ENCODE measurements at regions not wholly inside any gene's neighbourhood (a gene's known extent, or its start where the extent isn't known, plus 50 kb on each side); places are given as distances from the start of the nearest gene placed in this dataset.

DNA sequence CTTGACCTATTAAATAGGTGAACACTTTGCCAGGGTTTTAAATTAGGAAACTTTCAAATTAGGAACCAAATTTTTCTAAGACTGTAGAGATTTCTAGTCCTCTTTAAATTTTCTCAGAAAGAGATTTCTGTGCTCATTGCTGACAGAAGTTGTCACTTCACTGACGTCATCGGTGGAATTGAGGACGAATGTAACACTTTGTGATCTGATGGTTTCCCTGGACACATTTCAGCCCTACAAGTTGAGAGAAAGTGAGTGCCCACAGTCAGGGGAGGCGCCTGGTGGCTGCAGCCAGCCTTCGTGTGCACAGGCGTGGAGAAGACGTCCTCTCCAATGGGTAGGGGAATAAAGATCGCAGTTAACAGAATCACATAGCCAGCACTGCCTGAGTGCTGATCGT is 396.5 kb upstream of the TSHZ3 start:
- no peaks in the 10 kb centered on the region for H3K36me3 ChIP-seq (replicated peaks; ENCODE audit: insufficient read depth, low read length)
- H3K4me1 ChIP-seq (ENCODE audit: low read length) = no peaks in the 10 kb centered on the region
- H3K9me2 ChIP-seq (replicated peaks; ENCODE audit: insufficient read depth, low read length) = no peaks in the 10 kb centered on the region
- H3K9ac ChIP-seq (ENCODE audit: low read length) = no peak overlapping the region
- H3K79me2 ChIP-seq (ENCODE audit: low read length) = no peaks in the 10 kb centered on the region
- DNase-seq = no peak
- no peaks in the 10 kb centered on the region for H3K9me3 ChIP-seq (replicated peaks; ENCODE audit: insufficient read depth, low read length)
- no peaks in the 10 kb centered on the region for H4K20me1 ChIP-seq (ENCODE audit: insufficient read depth, low read length)
- H3K4me2 ChIP-seq (ENCODE audit: low read depth, low read length) = no peak overlapping the region
- no peak overlapping the region for H3K4me3 ChIP-seq (ENCODE audit: low read length)
- H2AFZ ChIP-seq (ENCODE audit: low read length) = no peak overlapping the region
- H3K27ac ChIP-seq (ENCODE audit: low read length) = no peak overlapping the region
- peaks cover 34% of the 10 kb centered on the region for H3K27me3 ChIP-seq (replicated peaks; ENCODE audit: insufficient read depth, low read length)
- H3F3A ChIP-seq (ENCODE audit: insufficient read depth, low read length) = no peaks in the 10 kb centered on the region
- TF ChIP-seq EZH2 (optimal IDR thresholded peaks at IDR 0.05; ENCODE audit: low read depth, low read length) (no peak), EZH2phosphoT487 (IDR thresholded peaks at IDR 0.05; ENCODE audit: low read length) (no peak)
- TF ChIP-seq, protein P1, sequence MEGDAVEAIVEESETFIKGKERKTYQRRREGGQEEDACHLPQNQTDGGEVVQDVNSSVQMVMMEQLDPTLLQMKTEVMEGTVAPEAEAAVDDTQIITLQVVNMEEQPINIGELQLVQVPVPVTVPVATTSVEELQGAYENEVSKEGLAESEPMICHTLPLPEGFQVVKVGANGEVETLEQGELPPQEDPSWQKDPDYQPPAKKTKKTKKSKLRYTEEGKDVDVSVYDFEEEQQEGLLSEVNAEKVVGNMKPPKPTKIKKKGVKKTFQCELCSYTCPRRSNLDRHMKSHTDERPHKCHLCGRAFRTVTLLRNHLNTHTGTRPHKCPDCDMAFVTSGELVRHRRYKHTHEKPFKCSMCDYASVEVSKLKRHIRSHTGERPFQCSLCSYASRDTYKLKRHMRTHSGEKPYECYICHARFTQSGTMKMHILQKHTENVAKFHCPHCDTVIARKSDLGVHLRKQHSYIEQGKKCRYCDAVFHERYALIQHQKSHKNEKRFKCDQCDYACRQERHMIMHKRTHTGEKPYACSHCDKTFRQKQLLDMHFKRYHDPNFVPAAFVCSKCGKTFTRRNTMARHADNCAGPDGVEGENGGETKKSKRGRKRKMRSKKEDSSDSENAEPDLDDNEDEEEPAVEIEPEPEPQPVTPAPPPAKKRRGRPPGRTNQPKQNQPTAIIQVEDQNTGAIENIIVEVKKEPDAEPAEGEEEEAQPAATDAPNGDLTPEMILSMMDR (IDR thresholded peaks at IDR 0.05; ENCODE audit: low read length) = no peak

DNA sequence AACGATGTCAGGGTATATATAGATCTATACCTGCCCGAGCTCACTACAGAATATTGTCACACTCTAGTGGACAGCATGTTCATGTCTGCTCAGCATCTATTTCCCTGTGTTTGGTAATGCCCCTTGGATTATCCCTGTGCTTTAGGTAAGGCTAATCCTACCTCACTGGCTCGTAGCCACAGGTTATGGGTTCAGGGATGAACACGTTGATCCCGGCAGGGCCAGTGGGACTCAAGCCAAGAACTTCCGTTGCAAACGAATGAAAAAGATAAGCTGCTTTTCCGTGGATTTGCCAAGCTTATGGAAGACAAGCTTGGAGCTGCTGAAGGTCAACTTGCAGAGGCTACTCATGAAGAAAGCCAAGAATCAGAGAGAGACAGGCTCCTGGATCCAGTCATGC is 400.0 kb upstream of the TSHZ3 start:
- H3K27me3 ChIP-seq (replicated peaks; ENCODE audit: insufficient read depth, low read length) = peaks cover 21% of the 10 kb centered on the region
- H3K79me2 ChIP-seq (ENCODE audit: low read length) = no peaks in the 10 kb centered on the region
- no peaks in the 10 kb centered on the region for H3K9me2 ChIP-seq (replicated peaks; ENCODE audit: insufficient read depth, low read length)
- H3F3A ChIP-seq (ENCODE audit: insufficient read depth, low read length) = no peaks in the 10 kb centered on the region
- H3K9me3 ChIP-seq (replicated peaks; ENCODE audit: insufficient read depth, low read length) = no peaks in the 10 kb centered on the region
- no peak overlapping the region for H3K27ac ChIP-seq (ENCODE audit: low read length)
- H2AFZ ChIP-seq (ENCODE audit: low read length) = no peak overlapping the region
- H3K4me1 ChIP-seq (ENCODE audit: low read length) = no peaks in the 10 kb centered on the region
- H3K36me3 ChIP-seq (replicated peaks; ENCODE audit: insufficient read depth, low read length) = no peaks in the 10 kb centered on the region
- H3K9ac ChIP-seq (ENCODE audit: low read length) = no peak overlapping the region
- no peaks in the 10 kb centered on the region for H4K20me1 ChIP-seq (ENCODE audit: insufficient read depth, low read length)
- H3K4me3 ChIP-seq (ENCODE audit: low read length) = no peak overlapping the region
- TF ChIP-seq EZH2 (optimal IDR thresholded peaks at IDR 0.05; ENCODE audit: low read depth, low read length) (no peak), EZH2phosphoT487 (IDR thresholded peaks at IDR 0.05; ENCODE audit: low read length) (no peak)
- TF ChIP-seq, protein P1 (IDR thresholded peaks at IDR 0.05; ENCODE audit: low read length) = no peak
- H3K4me2 ChIP-seq (ENCODE audit: low read depth, low read length) = no peak overlapping the region
- no peak for DNase-seq

DNA sequence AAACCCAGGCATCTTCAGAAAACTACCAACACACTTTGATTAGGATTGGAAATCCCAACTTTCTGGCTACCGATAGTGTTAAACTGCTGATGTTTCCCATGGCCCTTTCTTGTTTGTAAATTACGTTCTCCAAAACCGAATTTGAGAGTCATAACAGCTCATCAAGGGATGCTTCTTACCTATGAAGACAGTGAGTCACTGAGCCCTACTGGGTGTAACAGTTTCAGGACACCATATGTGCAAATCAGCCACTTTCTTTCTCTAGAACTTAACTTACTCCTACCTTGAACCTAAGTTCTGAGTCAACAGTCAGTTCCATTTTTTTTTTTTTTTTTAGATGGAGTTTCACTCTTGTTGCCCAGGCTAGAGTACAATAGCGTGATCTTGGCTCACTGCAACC is 410.1 kb upstream of the TSHZ3 start:
- Histone ChIP-seq H3K36me3 (replicated peaks; ENCODE audit: insufficient read depth, low read length) (no peaks in the 10 kb centered on the region), H3K27me3 (replicated peaks; ENCODE audit: insufficient read depth, low read length) (peaks cover 49% of the 10 kb centered on the region), H3K27ac (ENCODE audit: low read length) (no peak overlapping the region), H3K79me2 (ENCODE audit: low read length) (no peaks in the 10 kb centered on the region), H3K9ac (ENCODE audit: low read length) (no peak overlapping the region), H3K4me1 (ENCODE audit: low read length) (no peaks in the 10 kb centered on the region), H2AFZ (ENCODE audit: low read length) (no peak overlapping the region), H4K20me1 (ENCODE audit: insufficient read depth, low read length) (no peaks in the 10 kb centered on the region), H3K4me3 (ENCODE audit: low read length) (no peak overlapping the region), H3F3A (ENCODE audit: insufficient read depth, low read length) (no peaks in the 10 kb centered on the region), H3K9me3 (replicated peaks; ENCODE audit: insufficient read depth, low read length) (no peaks in the 10 kb centered on the region), H3K4me2 (ENCODE audit: low read depth, low read length) (no peak overlapping the region), H3K9me2 (replicated peaks; ENCODE audit: insufficient read depth, low read length) (no peaks in the 10 kb centered on the region)
- no peak for DNase-seq
- TF ChIP-seq EZH2phosphoT487 (IDR thresholded peaks at IDR 0.05; ENCODE audit: low read length) (no peak), EZH2 (optimal IDR thresholded peaks at IDR 0.05; ENCODE audit: low read depth, low read length) (no peak)
- TF ChIP-seq, protein P1 (IDR thresholded peaks at IDR 0.05; ENCODE audit: low read length) = no peak

All from MM.1S (cell line).